ENCODE measurements at regions not wholly inside any gene's neighbourhood (a gene's known extent, or its start where the extent isn't known, plus 50 kb on each side); places are given as distances from the start of the nearest gene placed in this dataset.

DNA sequence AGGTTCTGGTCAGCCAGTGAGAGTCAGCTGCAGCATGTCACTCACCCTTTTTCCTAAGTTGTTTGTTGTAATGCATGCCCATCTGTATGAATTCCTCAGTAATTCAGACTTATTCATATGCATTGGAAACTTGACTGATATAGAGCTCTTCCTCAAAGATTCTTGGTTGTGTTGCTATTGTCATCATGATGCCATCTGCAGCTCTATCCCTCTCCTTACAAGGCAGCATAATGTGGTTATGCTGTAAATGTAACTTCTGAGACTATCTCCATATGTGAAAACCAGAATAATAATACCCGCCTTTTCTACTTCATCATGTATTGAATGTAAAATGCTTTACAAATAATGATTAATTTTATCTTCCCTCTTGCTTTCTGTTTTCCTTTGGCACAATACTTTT lies 252.6 kb upstream of the MTPN start:
- Histone ChIP-seq H3K79me2 (ENCODE audit: control insufficient read depth in 1 of 2, insufficient read depth in 2 of 2, low read length in 2 of 2) (no peaks in the 10 kb centered on the region), H3K4me2 (ENCODE audit: insufficient read depth in 1 of 2, low read depth in 2 of 2, low read length in 2 of 2) (no peak overlapping the region), H2BK15ac (ENCODE audit: low read length) (no peak overlapping the region), H2BK5ac (ENCODE audit: low read depth, low read length) (no peak overlapping the region), H3K14ac (ENCODE audit: insufficient read length) (no peak overlapping the region), H3K27ac (ENCODE audit: low read depth, low read length) (no peak overlapping the region), H3K23ac (ENCODE audit: insufficient read length) (no peak overlapping the region), H4K8ac (ENCODE audit: extremely low read depth, insufficient read depth, low read length) (no peak overlapping the region), H3K9me3 (ENCODE audit: insufficient read depth in 2 of 2, low read depth in 1 of 2, low read length in 1 of 2) (no peaks in the 10 kb centered on the region), H3K4me1 (replicated peaks in 1 of 4; ENCODE audit: control insufficient read depth in 3 of 4, insufficient read depth in 4 of 4, low read length in 3 of 4) (no peaks in the 10 kb centered on the region), H2BK20ac (ENCODE audit: low read length) (no peak overlapping the region), H3K4me3 (ENCODE audit: extremely low read depth in 1 of 4, insufficient read depth in 2 of 4, low read depth in 3 of 4, low read length in 4 of 4) (no peak overlapping the region), H2AFZ (ENCODE audit: low read length) (no peak overlapping the region), H2AK5ac (ENCODE audit: low read depth, low read length) (no peak overlapping the region), H3K18ac (ENCODE audit: extremely low read depth, low read length) (no peak overlapping the region), H3K27me3 (replicated peaks in 1 of 4; ENCODE audit: control insufficient read depth in 3 of 4, extremely low read depth in 1 of 4, insufficient read depth in 3 of 4, low read length in 3 of 4) (no peaks in the 10 kb centered on the region), H4K5ac (ENCODE audit: insufficient read length, low read depth, low read length) (no peak overlapping the region), H2BK12ac (ENCODE audit: low read depth, low read length) (no peak overlapping the region), H3K4ac (replicated peaks; ENCODE audit: insufficient read length, low read depth, low read length) (no peak overlapping the region), H3K9ac (replicated peaks in 1 of 4; ENCODE audit: extremely low read depth in 1 of 4, low read depth in 3 of 4, low read length in 3 of 4) (no peak overlapping the region), H3K79me1 (ENCODE audit: low read depth, low read length) (no peaks in the 10 kb centered on the region), H4K20me1 (replicated peaks in 1 of 2; ENCODE audit: control insufficient read depth in 1 of 2, insufficient read depth in 2 of 2, low read length in 2 of 2) (no peaks in the 10 kb centered on the region), H2BK120ac (replicated peaks; ENCODE audit: low read depth, low read length) (no peak overlapping the region), H4K91ac (replicated peaks; ENCODE audit: insufficient read length, low read length) (no peak overlapping the region), H3K36me3 (ENCODE audit: control insufficient read depth in 2 of 4, insufficient read depth in 4 of 4, low read length in 3 of 4) (no peaks in the 10 kb centered on the region), H3K56ac (replicated peaks; ENCODE audit: insufficient read length, low read depth, low read length) (no peak overlapping the region), H3K23me2 (ENCODE audit: low read depth, low read length) (no peaks in the 10 kb centered on the region)
- POLR2A ChIA-PET (ENCODE audit: partially characterized antibody), result no interaction called here
- no peak for FAIRE-seq
- 92% methylated on average over 1 of the region's 1 CpG; no CpG with 5 or more reads in 1 of the 2 experiments for WGBS, 2 experiments (ENCODE audit: extremely low coverage in 1 of 2, insufficient coverage in 1 of 2, insufficient read length in 1 of 2, insufficient replicate concordance in 2 of 2, low coverage in 1 of 2, low lambda C conversion rate in 2 of 2, missing lambda C conversion rate in 1 of 2)
- TF ChIP-seq CEBPB (IDR thresholded peaks at IDR 0.05; ENCODE audit: low read depth, low read length) (no peak), HDAC2 (IDR thresholded peaks at IDR 0.05; ENCODE audit: borderline replicate concordance in 1 of 2, low read depth in 2 of 2, low read length in 2 of 2) (no peak), BRCA1 (IDR thresholded peaks at IDR 0.05; ENCODE audit: low read depth, low read length) (no peak), POLR2AphosphoS5 (IDR thresholded peaks at IDR 0.05; ENCODE audit: low read depth, low read length) (no peak)
- DNase-seq (ENCODE audit: low read depth in 1 of 2, low spot score in 2 of 2), result no peak
- CTCF ChIA-PET (ENCODE audit: partially characterized antibody), result no interaction called here
